Tibial nerve (tissue), 4 donors: ENCODE measurements at regions not wholly inside any gene's neighbourhood (a gene's known extent, or its start where the extent isn't known, plus 50 kb on each side); places are given as distances from the start of the nearest gene placed in this dataset.

ENCODE experiments used
- DNase-seq, 2 donors: peaks; one replicate each; pipeline ENCODE4 v3.0.0-alpha.2; 2019; ENCODE audit warnings: low spot score in 2 of 2
- H3K27ac ChIP-seq, 4 donors: fragments of 200-600 bp; sonication (generic) in 3 of 4; one replicate each; pipeline ENCODE4 v1.5.1; 2017 to 2019; ENCODE audit warnings: mild to moderate bottlenecking in 1 of 4
- H3K27me3 ChIP-seq, 2 donors: fragments of 200-600 bp; sonication (generic) in 1 of 2; one replicate each; pipeline versions ENCODE4 v1.5.1 to v1.6.0; 2017 to 2019
- H3K36me3 ChIP-seq, 3 donors: fragments of 200-600 bp; sonication (generic); one replicate each; pipeline ENCODE4 v1.5.1; 2018 to 2019
- H3K4me1 ChIP-seq, 4 donors: fragments of 200-600 bp; sonication (generic) in 3 of 4; one replicate each; pipeline ENCODE4 v1.5.1; 2017 to 2019
- H3K4me3 ChIP-seq, 4 donors: fragments of 200-600 bp; sonication (generic) in 3 of 4; one replicate each; pipeline ENCODE4 v1.5.1; 2017 to 2019; ENCODE audit warnings: mild to moderate bottlenecking in 1 of 4, moderate library complexity in 1 of 4
- H3K9me3 ChIP-seq, 4 donors: fragments of 200-600 bp; sonication (generic) in 3 of 4; one replicate each; pipeline ENCODE4 v1.5.1; 2017 to 2019
- EP300 ChIP-seq, 2 donors: sonication (generic); formaldehyde crosslinking; IDR thresholded peaks; one replicate each; pipeline ENCODE4 v1.6.1; 2017; ENCODE audit warnings: antibody characterized with exemption in 2 of 2, mild to moderate bottlenecking in 1 of 2
- POLR2A ChIP-seq, 2 donors: fragments of 450-650 bp; IDR thresholded peaks; one replicate each; pipeline ENCODE4 v1.6.1; 2017; ENCODE audit warnings: antibody characterized with exemption in 2 of 2, mild to moderate bottlenecking in 2 of 2, moderate library complexity in 2 of 2
- WGBS, 2 donors: methylation state at CpG; one replicate each; pipeline ENCODE4 v1.1.5; 2018; 5-methylcytosine and 5-hydroxymethylcytosine counted together
- TF ChIP-seq, protein P1 (sequence below), 5 experiments: fragments of 200-600 bp in 3 of 5; fragments of 450-650 bp in 2 of 5; sonication (generic) in 3 of 5; IDR thresholded peaks; one replicate each; pipeline ENCODE4 v1.5.1; 2016 to 2019; ENCODE audit warnings: antibody characterized with exemption in 5 of 5, mild to moderate bottlenecking in 3 of 5, moderate library complexity in 2 of 5

DNA sequence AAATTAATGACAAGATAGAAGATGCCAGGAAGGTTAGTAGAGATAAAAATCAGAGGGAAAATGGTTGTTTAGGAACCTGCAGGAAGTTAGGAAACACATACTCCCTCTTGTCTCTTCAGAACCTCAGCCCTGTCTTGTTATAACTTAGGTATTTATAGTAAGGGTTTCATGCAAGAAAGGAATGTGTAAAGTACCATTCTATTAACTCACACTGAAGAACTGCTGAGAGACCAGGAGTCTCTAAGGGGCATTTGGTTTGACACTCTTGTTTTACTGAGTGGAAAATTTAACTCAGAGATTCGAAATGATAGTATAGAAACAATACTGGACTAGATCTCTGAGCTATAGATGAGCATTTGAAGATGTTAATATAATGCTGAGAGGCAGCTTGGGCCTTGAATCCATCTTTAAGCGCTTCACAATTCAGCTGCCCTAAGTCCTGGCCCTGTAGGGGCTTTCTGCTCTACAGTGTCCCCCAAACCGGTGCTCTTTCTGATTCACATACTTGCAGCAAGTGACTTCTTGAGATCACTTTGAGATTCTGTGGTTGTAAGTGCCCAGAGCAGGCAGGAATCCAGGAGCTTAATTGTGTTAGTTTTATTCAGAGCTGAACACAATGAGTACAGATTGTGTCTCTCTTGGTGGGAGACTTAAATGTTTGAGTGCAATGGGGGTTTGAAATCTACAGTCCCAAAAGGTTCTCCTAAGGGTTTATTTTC is 235.0 kb upstream of the RGPD4 start:
- Histone ChIP-seq H3K9me3 (no peaks in the 10 kb centered on the region), H3K36me3 (no peaks in the 10 kb centered on the region), H3K4me3 (no peak overlapping the region), H3K27ac (no peak overlapping the region), H3K4me1 (no peaks in the 10 kb centered on the region), H3K27me3 (no peaks in the 10 kb centered on the region)
- WGBS, 2 donors: 58 to 65% methylated on average over 3 of the region's 3 CpGs
- DNase-seq: no peak
- no peak for TF ChIP-seq EP300 (IDR thresholded peaks at IDR 0.05)
- TF ChIP-seq, protein P1, sequence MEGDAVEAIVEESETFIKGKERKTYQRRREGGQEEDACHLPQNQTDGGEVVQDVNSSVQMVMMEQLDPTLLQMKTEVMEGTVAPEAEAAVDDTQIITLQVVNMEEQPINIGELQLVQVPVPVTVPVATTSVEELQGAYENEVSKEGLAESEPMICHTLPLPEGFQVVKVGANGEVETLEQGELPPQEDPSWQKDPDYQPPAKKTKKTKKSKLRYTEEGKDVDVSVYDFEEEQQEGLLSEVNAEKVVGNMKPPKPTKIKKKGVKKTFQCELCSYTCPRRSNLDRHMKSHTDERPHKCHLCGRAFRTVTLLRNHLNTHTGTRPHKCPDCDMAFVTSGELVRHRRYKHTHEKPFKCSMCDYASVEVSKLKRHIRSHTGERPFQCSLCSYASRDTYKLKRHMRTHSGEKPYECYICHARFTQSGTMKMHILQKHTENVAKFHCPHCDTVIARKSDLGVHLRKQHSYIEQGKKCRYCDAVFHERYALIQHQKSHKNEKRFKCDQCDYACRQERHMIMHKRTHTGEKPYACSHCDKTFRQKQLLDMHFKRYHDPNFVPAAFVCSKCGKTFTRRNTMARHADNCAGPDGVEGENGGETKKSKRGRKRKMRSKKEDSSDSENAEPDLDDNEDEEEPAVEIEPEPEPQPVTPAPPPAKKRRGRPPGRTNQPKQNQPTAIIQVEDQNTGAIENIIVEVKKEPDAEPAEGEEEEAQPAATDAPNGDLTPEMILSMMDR (IDR thresholded peaks at IDR 0.05): no peak
- TF ChIP-seq POLR2A (IDR thresholded peaks at IDR 0.05): no peak

DNA sequence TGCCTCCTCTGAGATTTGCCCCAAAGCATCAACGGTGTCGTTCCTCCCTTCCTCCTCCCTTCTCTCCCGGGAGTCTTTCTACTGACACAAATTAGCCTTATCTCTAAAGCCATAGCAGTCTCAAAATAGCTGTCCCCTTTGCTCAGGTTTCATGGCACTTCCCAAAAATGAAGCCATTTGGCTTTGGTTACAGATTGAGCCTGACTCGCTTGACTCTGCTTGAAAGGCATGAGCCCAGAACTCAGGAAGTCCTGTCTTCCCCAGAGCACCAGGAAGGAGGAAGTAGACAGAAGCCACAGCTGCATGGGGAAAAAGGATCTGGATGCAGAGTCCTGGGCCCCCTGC is 234.4 kb upstream of the RGPD4 start:
- TF ChIP-seq EP300 (IDR thresholded peaks at IDR 0.05) (no peak), POLR2A (IDR thresholded peaks at IDR 0.05) (no peak)
- TF ChIP-seq, protein P1 (IDR thresholded peaks at IDR 0.05): no peak
- WGBS, 2 donors: 48 to 51% methylated on average over 4 of the region's 4 CpGs
- no peak for DNase-seq
- Histone ChIP-seq H3K27me3 (no peaks in the 10 kb centered on the region), H3K4me3 (no peak overlapping the region), H3K4me1 (no peaks in the 10 kb centered on the region), H3K9me3 (no peaks in the 10 kb centered on the region), H3K36me3 (no peaks in the 10 kb centered on the region), H3K27ac (no peak overlapping the region)

DNA sequence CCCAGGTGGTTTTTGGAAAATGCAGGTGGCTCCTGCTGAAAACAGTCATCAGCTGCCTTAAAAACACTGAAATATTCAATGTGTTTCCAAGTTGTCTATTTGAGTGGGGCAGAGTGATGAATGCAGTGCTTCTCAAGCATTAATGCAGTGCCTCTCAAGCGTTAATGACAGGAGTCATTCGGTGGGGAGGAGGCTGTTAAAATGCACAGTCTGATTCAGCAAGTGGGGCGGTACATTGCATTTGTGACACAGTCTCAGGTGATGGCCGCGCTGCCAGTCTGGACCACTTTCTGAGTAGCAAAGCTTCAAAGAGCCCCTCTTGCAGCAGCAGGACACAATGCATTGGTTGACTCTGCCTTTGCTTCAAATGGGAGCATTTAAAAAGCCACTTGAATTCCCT is 231.4 kb upstream of the RGPD4 start:
- H3K4me1 ChIP-seq: no peaks in the 10 kb centered on the region

DNA sequence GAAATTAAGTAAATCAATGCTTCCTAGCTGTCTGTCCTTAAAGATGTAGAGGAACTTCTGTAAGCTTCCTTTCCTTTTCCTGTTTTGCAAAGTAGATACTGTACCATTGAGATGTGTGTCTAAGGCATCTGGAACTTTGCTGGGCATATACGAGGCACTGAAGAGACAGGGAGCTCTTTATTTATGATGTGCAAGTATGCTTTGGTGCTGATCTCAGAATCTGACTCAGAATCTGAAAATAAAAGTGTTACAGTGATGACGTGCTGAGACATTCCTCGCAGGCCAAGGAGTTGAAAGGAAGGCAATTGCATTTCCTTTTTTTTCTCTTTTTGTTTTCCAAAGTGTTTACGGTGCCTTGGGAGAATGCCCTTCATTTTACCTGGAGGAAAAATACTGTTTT is 230.9 kb upstream of the RGPD4 start:
- 21 to 25% methylated on average over 4 of the region's 4 CpGs for WGBS, 2 donors
- TF ChIP-seq, protein P1 (IDR thresholded peaks at IDR 0.05): no peak
- TF ChIP-seq EP300 (IDR thresholded peaks at IDR 0.05): no peak
- TF ChIP-seq POLR2A (IDR thresholded peaks at IDR 0.05): no peak
- H3K4me3 ChIP-seq: no peak overlapping the region
- H3K27me3 ChIP-seq: no peaks in the 10 kb centered on the region
- H3K9me3 ChIP-seq: no peaks in the 10 kb centered on the region
- H3K4me1 ChIP-seq: no peaks in the 10 kb centered on the region
- DNase-seq: no peak
- H3K36me3 ChIP-seq: no peaks in the 10 kb centered on the region
- no peak overlapping the region for H3K27ac ChIP-seq

More for the DNA sequence above, 231.4 kb upstream of the RGPD4 start:
- Histone ChIP-seq H3K27me3 (no peaks in the 10 kb centered on the region), H3K36me3 (no peaks in the 10 kb centered on the region), H3K4me3 (no peak overlapping the region), H3K27ac (no peak overlapping the region), H3K9me3 (no peaks in the 10 kb centered on the region)
- TF ChIP-seq EP300 (IDR thresholded peaks at IDR 0.05) (no peak), POLR2A (IDR thresholded peaks at IDR 0.05) (no peak)
- TF ChIP-seq, protein P1 (IDR thresholded peaks at IDR 0.05): no peak
- WGBS, 2 donors: 62 to 79% methylated on average over 5 of the region's 5 CpGs
- no peak for DNase-seq

DNA sequence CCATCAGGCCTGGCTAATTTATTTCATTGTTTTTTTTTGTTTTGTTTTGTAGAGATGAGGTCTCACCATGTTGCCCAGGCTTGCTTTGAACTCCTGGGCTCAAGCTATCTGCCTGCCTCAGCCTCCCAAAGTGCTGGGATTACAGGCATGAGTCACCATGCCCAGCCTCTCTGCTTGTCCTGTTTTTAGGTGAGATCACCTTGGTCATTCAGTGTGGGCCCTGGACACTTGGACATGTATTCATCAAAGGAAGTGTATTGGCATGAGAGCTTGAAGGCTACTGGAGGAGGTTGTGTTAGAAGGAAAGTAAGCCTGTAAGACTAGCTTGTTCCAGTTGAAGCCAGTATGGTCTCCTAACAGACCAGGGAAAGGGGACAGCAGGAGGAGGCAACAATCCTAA is 229.2 kb upstream of the RGPD4 start:
- DNase-seq: no peak
- no peaks in the 10 kb centered on the region for H3K27me3 ChIP-seq
- H3K4me1 ChIP-seq: no peaks in the 10 kb centered on the region
- H3K9me3 ChIP-seq: no peaks in the 10 kb centered on the region
- no peaks in the 10 kb centered on the region for H3K36me3 ChIP-seq
- H3K4me3 ChIP-seq: no peak overlapping the region
- H3K27ac ChIP-seq: no peak overlapping the region
- TF ChIP-seq EP300 (IDR thresholded peaks at IDR 0.05) (no peak), POLR2A (IDR thresholded peaks at IDR 0.05) (no peak)
- TF ChIP-seq, protein P1 (IDR thresholded peaks at IDR 0.05): no peak
